Thyroid gland (tissue), 4 donors: ENCODE measurements at regions not wholly inside any gene's neighbourhood (a gene's known extent, or its start where the extent isn't known, plus 50 kb on each side); places are given as distances from the start of the nearest gene placed in this dataset.
"Not testable (repeated sequence)": the region's sequence is repeated elsewhere in the genome, so short reads cannot be mapped to it uniquely, and the experiment has no call there.

Source experiments
- POLR2A ChIP-seq, 2 donors: fragments of 450-650 bp; IDR thresholded peaks; one replicate each; pipeline ENCODE4 v1.6.1; 2017; ENCODE audit warnings: antibody characterized with exemption in 2 of 2, mild to moderate bottlenecking in 2 of 2, moderate library complexity in 1 of 2
- TF ChIP-seq, protein P1 (sequence below), 6 experiments: fragments of 200-600 bp in 3 of 6; fragments of 450-650 bp in 3 of 6; sonication (generic) in 3 of 6; IDR thresholded peaks; one replicate each; pipeline ENCODE4 v1.5.1; 2016 to 2019; ENCODE audit warnings: antibody characterized with exemption in 6 of 6, mild to moderate bottlenecking in 2 of 6, inconsistent platforms in 1 of 6, moderate library complexity in 1 of 6

DNA sequence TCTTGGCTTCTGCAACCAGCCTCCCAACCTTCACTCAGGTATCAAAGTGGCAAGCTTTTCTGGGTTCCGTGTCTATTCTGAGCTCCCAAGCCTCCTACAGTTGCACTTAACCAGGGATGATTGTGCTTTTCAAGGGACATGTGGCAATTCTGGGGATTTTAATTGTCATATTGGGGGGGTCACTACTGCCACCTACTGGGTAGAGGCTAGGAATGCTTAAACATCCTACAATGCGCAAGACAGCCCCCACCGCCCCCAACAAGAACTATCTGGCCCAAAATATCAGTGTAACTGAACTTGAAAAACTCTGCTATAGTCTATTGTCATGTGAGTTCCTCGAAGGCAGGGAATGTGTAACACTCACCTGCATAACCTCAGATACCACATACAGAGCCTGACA is 129.3 kb upstream of the RRN3 start:
- TF ChIP-seq, protein P1, sequence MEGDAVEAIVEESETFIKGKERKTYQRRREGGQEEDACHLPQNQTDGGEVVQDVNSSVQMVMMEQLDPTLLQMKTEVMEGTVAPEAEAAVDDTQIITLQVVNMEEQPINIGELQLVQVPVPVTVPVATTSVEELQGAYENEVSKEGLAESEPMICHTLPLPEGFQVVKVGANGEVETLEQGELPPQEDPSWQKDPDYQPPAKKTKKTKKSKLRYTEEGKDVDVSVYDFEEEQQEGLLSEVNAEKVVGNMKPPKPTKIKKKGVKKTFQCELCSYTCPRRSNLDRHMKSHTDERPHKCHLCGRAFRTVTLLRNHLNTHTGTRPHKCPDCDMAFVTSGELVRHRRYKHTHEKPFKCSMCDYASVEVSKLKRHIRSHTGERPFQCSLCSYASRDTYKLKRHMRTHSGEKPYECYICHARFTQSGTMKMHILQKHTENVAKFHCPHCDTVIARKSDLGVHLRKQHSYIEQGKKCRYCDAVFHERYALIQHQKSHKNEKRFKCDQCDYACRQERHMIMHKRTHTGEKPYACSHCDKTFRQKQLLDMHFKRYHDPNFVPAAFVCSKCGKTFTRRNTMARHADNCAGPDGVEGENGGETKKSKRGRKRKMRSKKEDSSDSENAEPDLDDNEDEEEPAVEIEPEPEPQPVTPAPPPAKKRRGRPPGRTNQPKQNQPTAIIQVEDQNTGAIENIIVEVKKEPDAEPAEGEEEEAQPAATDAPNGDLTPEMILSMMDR (IDR thresholded peaks at IDR 0.05), result not testable (repeated sequence)
- TF ChIP-seq POLR2A (IDR thresholded peaks at IDR 0.05), result not testable (repeated sequence)
